Fibroblast of lung (primary cell): ENCODE measurements at regions not wholly inside any gene's neighbourhood (a gene's known extent, or its start where the extent isn't known, plus 50 kb on each side); places are given as distances from the start of the nearest gene placed in this dataset.

Experiments
- CTCF ChIP-seq, 2 donors: IDR thresholded peaks in 1 of 2; conservative IDR thresholded peaks in 1 of 2; 1 replicate in 1 of 2; 2 replicates in 1 of 2; pipeline ENCODE4 v1.5.1; 2011 to 2012; ENCODE audit warnings: low read length in 2 of 2, control low read depth in 1 of 2, inconsistent platforms in 1 of 2, low read depth in 1 of 2, mild to moderate bottlenecking in 1 of 2
- EZH2 ChIP-seq: IDR thresholded peaks from 2 replicates; pipeline ENCODE4 v1.5.1; 2012; ENCODE audit warnings: low read length, control low read depth, mild to moderate bottlenecking; ENCODE audit errors: missing control alignments

GRCh38 chr13:79645569-79645968, 164.6 kb downstream of the NDFIP2 start:
- TF ChIP-seq EZH2 (no peak), CTCF (conservative IDR thresholded peaks at IDR 0.05 in 1 of 2, IDR thresholded peaks at IDR 0.05 in 1 of 2; ENCODE audit: low read depth in 1 of 2, low read length in 2 of 2) (no peak)
